ENCODE measurements at regions not wholly inside any gene's neighbourhood (a gene's known extent, or its start where the extent isn't known, plus 50 kb on each side); places are given as distances from the start of the nearest gene placed in this dataset.

GRCh38 chr3:95351158-95351557 lies 1288.3 kb downstream of the NSUN3 start:
- no peak for DNase-seq (ENCODE audit: low read depth in 2 of 2)

GRCh38 chr3:95352471-95352870 lies 1289.6 kb downstream of the NSUN3 start:
- no peak for DNase-seq (ENCODE audit: low read depth in 2 of 2)

GRCh38 chr3:95354489-95354888 lies 1291.6 kb downstream of the NSUN3 start:
- DNase-seq (ENCODE audit: low read depth in 2 of 2): no peak

- no peak for DNase-seq (ENCODE audit: low read depth in 2 of 2)
Observed at GRCh38 chr3:95356764-95357501, 1294.1 kb downstream of the NSUN3 start.

GRCh38 chr3:95387242-95388021 lies 1324.6 kb downstream of the NSUN3 start:
- DNase-seq (ENCODE audit: low read depth in 2 of 2): no peak

- DNase-seq (ENCODE audit: low read depth in 2 of 2): no peak
Observed at GRCh38 chr3:95389725-95390313, 1327.0 kb downstream of the NSUN3 start.

- no peak for DNase-seq (ENCODE audit: low read depth in 2 of 2)
Observed at GRCh38 chr3:95394286-95394685, 1331.4 kb downstream of the NSUN3 start.

- no peak for DNase-seq (ENCODE audit: low read depth in 2 of 2)
Observed at GRCh38 chr3:95399585-95399984, 1336.7 kb downstream of the NSUN3 start.

- DNase-seq (ENCODE audit: low read depth in 2 of 2): no peak
Observed at GRCh38 chr3:95401693-95402092, 1338.8 kb downstream of the NSUN3 start.

GRCh38 chr3:95407709-95408463 lies 1345.0 kb downstream of the NSUN3 start:
- DNase-seq (ENCODE audit: low read depth in 2 of 2): no peak

GRCh38 chr3:95408464-95408862 lies 1345.6 kb downstream of the NSUN3 start:
- DNase-seq (ENCODE audit: low read depth in 2 of 2): no peak

GRCh38 chr3:95418251-95418650 lies 1355.4 kb downstream of the NSUN3 start:
- no peak for DNase-seq (ENCODE audit: low read depth in 2 of 2)

GRCh38 chr3:95424279-95424678 lies 1361.4 kb downstream of the NSUN3 start:
- DNase-seq (ENCODE audit: low read depth in 2 of 2): no peak

GRCh38 chr3:95434491-95434890 lies 1371.6 kb downstream of the NSUN3 start:
- DNase-seq (ENCODE audit: low read depth in 2 of 2): no peak

- no peak for DNase-seq (ENCODE audit: low read depth in 2 of 2)
Observed at GRCh38 chr3:95437409-95437808, 1374.5 kb downstream of the NSUN3 start.

- DNase-seq (ENCODE audit: low read depth in 2 of 2): no peak
Observed at GRCh38 chr3:95438274-95438673, 1375.4 kb downstream of the NSUN3 start.

- DNase-seq (ENCODE audit: low read depth in 2 of 2): no peak
Observed at GRCh38 chr3:95442766-95443165, 1371.6 kb upstream of the EPHA6 start.

- DNase-seq (ENCODE audit: low read depth in 2 of 2): no peak
Observed at GRCh38 chr3:95449841-95450240, 1364.6 kb upstream of the EPHA6 start.

GRCh38 chr3:95453242-95453641 lies 1361.2 kb upstream of the EPHA6 start:
- DNase-seq (ENCODE audit: low read depth in 2 of 2): no peak

GRCh38 chr3:95456835-95457234 lies 1357.6 kb upstream of the EPHA6 start:
- DNase-seq (ENCODE audit: low read depth in 2 of 2): no peak

- DNase-seq (ENCODE audit: low read depth in 2 of 2): no peak
Observed at GRCh38 chr3:95459706-95460105, 1354.7 kb upstream of the EPHA6 start.

GRCh38 chr3:95460274-95460673 lies 1354.1 kb upstream of the EPHA6 start:
- no peak for DNase-seq (ENCODE audit: low read depth in 2 of 2)
